Neuronal stem cell (in vitro differentiated cells): ENCODE measurements at regions not wholly inside any gene's neighbourhood (a gene's known extent, or its start where the extent isn't known, plus 50 kb on each side); places are given as distances from the start of the nearest gene placed in this dataset.
A peak's percentile ranks its signal among the peaks of the same experiment; 100 is the strongest.

Experiments used
- DNase-seq: peaks from one replicate; pipeline ENCODE4 v3.0.0-alpha.2; 2013; ENCODE audit warnings: low spot score
- H2AFZ ChIP-seq: one replicate; pipeline ENCODE4 v1.6.1; 2013; ENCODE audit warnings: mild to moderate bottlenecking, low read length, inconsistent platforms
- H2AK5ac ChIP-seq: 2 replicates; pipeline ENCODE4 v1.6.1; 2013; ENCODE audit warnings: low read depth, mild to moderate bottlenecking, inconsistent platforms, low read length, moderate library complexity, mixed read lengths
- H2BK120ac ChIP-seq: 2 replicates; pipeline ENCODE4 v1.6.1; 2013; ENCODE audit warnings: low read depth, mild to moderate bottlenecking, inconsistent platforms, low read length, moderate library complexity, mixed read lengths
- H2BK12ac ChIP-seq: one replicate; pipeline ENCODE4 v1.6.1; 2013; ENCODE audit warnings: low read length, inconsistent platforms
- H2BK15ac ChIP-seq: 2 replicates; pipeline ENCODE4 v1.6.1; 2013; ENCODE audit warnings: mild to moderate bottlenecking, low read length, inconsistent platforms, mixed read lengths
- H2BK5ac ChIP-seq: one replicate; pipeline ENCODE4 v1.6.1; 2013; ENCODE audit warnings: inconsistent platforms, mild to moderate bottlenecking, low read length, moderate library complexity
- H3K14ac ChIP-seq: one replicate; pipeline ENCODE4 v1.6.1; 2013; ENCODE audit warnings: low read length, inconsistent platforms
- H3K18ac ChIP-seq: 2 replicates; pipeline ENCODE4 v1.6.1; 2013; ENCODE audit warnings: low read length, inconsistent platforms
- H3K23ac ChIP-seq: 2 replicates; pipeline ENCODE4 v1.6.1; 2013; ENCODE audit warnings: low read depth, mild to moderate bottlenecking, mixed read lengths, low read length, inconsistent platforms; ENCODE audit not compliant: poor library complexity
- H3K27ac ChIP-seq: replicated peaks from 3 replicates; pipeline ENCODE4 v1.5.1; 2013; ENCODE audit warnings: low read length, inconsistent platforms
- H3K27me3 ChIP-seq, 3 experiments: 2 replicates each; pipeline ENCODE4 v1.6.1; 2013; ENCODE audit warnings: low read length in 3 of 3, mild to moderate bottlenecking in 2 of 3, inconsistent platforms in 1 of 3, low read depth in 1 of 3, mixed read lengths in 1 of 3, moderate library complexity in 1 of 3; ENCODE audit not compliant: control insufficient read depth in 3 of 3, insufficient read depth in 3 of 3
- H3K36me3 ChIP-seq, 2 donors: replicated peaks in 1 of 2; 2 replicates each; pipeline ENCODE4 v1.6.1; 2013; ENCODE audit warnings: low read length in 2 of 2; ENCODE audit not compliant: control insufficient read depth in 2 of 2, insufficient read depth in 2 of 2
- H3K4ac ChIP-seq: 2 replicates; pipeline ENCODE4 v1.6.1; 2013; ENCODE audit warnings: inconsistent platforms, mild to moderate bottlenecking, low read length, moderate library complexity
- H3K4me1 ChIP-seq, 2 donors: 1 replicate in 1 of 2; 2 replicates in 1 of 2; pipeline ENCODE4 v1.6.1; 2013; ENCODE audit warnings: low read length in 2 of 2, low read depth in 1 of 2; ENCODE audit not compliant: control insufficient read depth in 2 of 2, insufficient read depth in 1 of 2
- H3K4me2 ChIP-seq: one replicate; pipeline ENCODE4 v1.6.1; 2013; ENCODE audit warnings: mild to moderate bottlenecking, low read length, inconsistent platforms; ENCODE audit not compliant: insufficient read depth, poor library complexity, severe bottlenecking
- H3K4me3 ChIP-seq, 2 donors: 2 replicates each; pipeline ENCODE4 v1.5.1; 2013; ENCODE audit warnings: low read length in 2 of 2, mild to moderate bottlenecking in 2 of 2, inconsistent platforms in 1 of 2, moderate library complexity in 1 of 2
- H3K79me1 ChIP-seq: one replicate; pipeline ENCODE4 v1.6.1; 2013; ENCODE audit warnings: low read depth, mild to moderate bottlenecking, inconsistent platforms, low read length, moderate library complexity
- H3K9ac ChIP-seq: one replicate; pipeline ENCODE4 v1.6.1; 2013; ENCODE audit warnings: mild to moderate bottlenecking, low read depth, low read length, inconsistent platforms; ENCODE audit not compliant: poor library complexity
- H3K9me3 ChIP-seq, 2 donors: replicated peaks in 1 of 2; 2 replicates each; pipeline versions ENCODE3 to v1.6.1; 2013; ENCODE audit warnings: low read length in 2 of 2, mild to moderate bottlenecking in 2 of 2, inconsistent platforms in 1 of 2, low read depth in 1 of 2, mixed read lengths in 1 of 2, moderate library complexity in 1 of 2; ENCODE audit not compliant: control insufficient read depth in 2 of 2, insufficient read depth in 1 of 2
- H4K8ac ChIP-seq: one replicate; pipeline ENCODE4 v1.6.1; 2013; ENCODE audit warnings: low read depth, mild to moderate bottlenecking, inconsistent platforms, low read length, moderate library complexity
- H4K91ac ChIP-seq: one replicate; pipeline ENCODE4 v1.6.1; 2013; ENCODE audit warnings: low read length, low read depth, mild to moderate bottlenecking, inconsistent platforms; ENCODE audit not compliant: poor library complexity
- WGBS, 2 donors: extraction: QIAGEN DNeasy Blood & Tissue Kit; methylation state at CpG; one replicate each; pipeline ENCODE4 v1.1.7; 2013; ENCODE audit warnings: missing lambda C conversion rate in 2 of 2, mixed read lengths in 1 of 2; ENCODE audit not compliant: insufficient read length in 2 of 2, insufficient replicate concordance in 1 of 2; ENCODE audit errors: extremely low coverage in 2 of 2; 5-methylcytosine and 5-hydroxymethylcytosine counted together

DNA sequence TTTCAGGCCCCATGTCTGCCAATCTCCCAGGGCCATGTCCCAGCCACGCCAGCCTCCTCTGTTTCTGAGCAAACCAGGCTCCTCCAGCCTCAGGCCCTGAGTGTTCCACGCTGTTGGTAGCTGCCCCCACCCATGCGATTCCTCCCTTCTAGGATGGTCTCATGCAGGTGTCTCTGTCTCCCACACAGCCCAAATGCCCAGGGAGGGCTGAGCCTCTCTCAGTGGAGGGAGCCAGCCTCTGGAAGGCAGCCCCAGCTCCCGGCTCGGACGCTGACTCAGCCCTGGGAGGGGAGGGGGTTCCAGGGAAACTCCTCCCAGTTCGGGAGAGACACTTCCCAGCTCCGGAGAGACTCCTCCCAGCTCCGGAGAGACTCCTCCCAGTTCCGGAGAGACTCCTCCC, 122.9 kb upstream of the AFDN start:
- H3K27me3 ChIP-seq, result no peaks in the 10 kb centered on the region
- H3K4me2 ChIP-seq, result no peak overlapping the region
- H2BK15ac ChIP-seq, result no peak overlapping the region
- H3K18ac ChIP-seq, result peak overlapping the region; percentile 5
- H2BK12ac ChIP-seq, result no peak overlapping the region
- no peaks in the 10 kb centered on the region for H3K36me3 ChIP-seq
- peak overlapping the region; percentile 18 for H2AFZ ChIP-seq
- H4K91ac ChIP-seq, result no peak overlapping the region
- no peak overlapping the region for H3K23ac ChIP-seq
- no peak overlapping the region for H4K8ac ChIP-seq
- H2BK5ac ChIP-seq, result no peak overlapping the region
- H3K14ac ChIP-seq, result peak overlapping the region; percentile 10
- H3K4me1 ChIP-seq, result peaks cover 9 to 18% of the 10 kb centered on the region in 2 donors
- no peak overlapping the region for H3K4ac ChIP-seq
- H3K9ac ChIP-seq, result no peak overlapping the region
- no peak overlapping the region for H3K4me3 ChIP-seq
- WGBS, 2 donors, result no CpG with 5 or more reads among the region's 10 CpGs
- no peak overlapping the region for H3K27ac ChIP-seq
- no peak overlapping the region for H2BK120ac ChIP-seq
- DNase-seq, result no peak
- H2AK5ac ChIP-seq, result peak overlapping the region; percentile 33
- no peaks in the 10 kb centered on the region for H3K79me1 ChIP-seq
- peaks cover 0 to 1% of the 10 kb centered on the region in 2 donors for H3K9me3 ChIP-seq

DNA sequence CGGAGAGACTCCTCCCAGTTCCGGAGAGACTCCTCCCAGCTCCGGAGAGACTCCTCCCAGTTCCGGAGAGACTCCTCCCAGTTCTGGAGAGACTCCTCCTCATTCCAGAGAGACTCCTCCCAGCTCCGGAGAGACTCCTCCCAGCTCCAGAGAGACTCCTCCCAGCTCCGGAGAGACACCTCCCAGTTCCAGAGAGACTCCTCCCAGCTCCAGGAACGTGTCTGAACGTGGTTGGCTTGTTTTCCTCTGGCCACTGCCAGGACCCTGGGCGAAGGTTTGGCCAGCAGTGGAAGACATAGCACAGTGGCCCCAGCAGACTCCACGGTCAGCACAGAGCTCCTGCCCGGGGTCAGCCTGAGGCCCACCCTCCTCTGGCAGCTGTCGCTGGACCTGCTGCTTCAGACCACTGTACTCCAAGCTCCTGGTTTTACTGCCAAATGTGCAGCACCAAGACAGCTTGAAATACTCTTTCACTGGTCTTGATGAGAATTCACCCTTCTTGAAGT, 122.3 kb upstream of the AFDN start:
- Histone ChIP-seq H3K27me3 (no peaks in the 10 kb centered on the region), H3K14ac (no peak overlapping the region), H3K4me2 (no peak overlapping the region), H4K8ac (no peak overlapping the region), H3K4me3 (no peak overlapping the region), H3K27ac (no peak overlapping the region), H2AFZ (no peak overlapping the region), H2BK5ac (no peak overlapping the region), H2AK5ac (no peak overlapping the region), H3K4me1 (peaks cover 4 to 13% of the 10 kb centered on the region in 2 donors), H2BK15ac (no peak overlapping the region), H3K9ac (no peak overlapping the region), H3K4ac (no peak overlapping the region), H4K91ac (no peak overlapping the region), H2BK12ac (no peak overlapping the region), H3K79me1 (no peaks in the 10 kb centered on the region), H3K9me3 (peaks cover 0 to 1% of the 10 kb centered on the region in 2 donors), H3K23ac (no peak overlapping the region), H3K36me3 (no peaks in the 10 kb centered on the region), H3K18ac (peak overlapping the region; percentile 24), H2BK120ac (no peak overlapping the region)
- DNase-seq, result no peak
- WGBS, 2 donors, result no CpG with 5 or more reads among the region's 12 CpGs

DNA sequence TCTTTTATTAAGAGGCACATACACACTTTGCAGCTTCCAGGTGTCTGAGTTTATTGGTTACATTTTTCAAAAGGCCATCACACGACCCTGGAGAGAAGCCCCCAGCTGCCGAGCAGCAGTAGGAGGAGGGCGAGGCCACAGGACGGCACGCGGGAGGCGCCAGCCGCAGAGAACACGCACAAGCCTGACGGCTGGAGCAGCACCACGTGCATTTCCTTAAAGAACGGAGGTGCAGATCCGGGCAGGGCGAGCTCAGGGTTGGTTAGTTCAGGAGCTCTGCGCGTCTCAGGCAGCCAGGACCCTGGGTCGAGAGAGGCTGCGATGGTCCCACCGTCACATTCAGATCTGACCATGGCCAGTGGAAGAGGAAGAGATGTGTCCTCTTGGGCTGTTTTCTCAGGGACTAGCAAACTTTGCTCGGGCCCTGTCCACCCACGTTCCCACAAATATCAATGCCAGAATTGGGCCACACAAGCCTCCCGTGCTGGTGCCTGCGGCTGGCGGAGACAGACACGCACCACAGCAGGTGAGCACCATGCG, 121.4 kb upstream of the AFDN start:
- H3K18ac ChIP-seq, result peak overlapping the region; percentile 84
- H3K4ac ChIP-seq, result peak overlapping the region; percentile 71
- DNase-seq, result no peak
- no peak overlapping the region for H3K4me2 ChIP-seq
- peaks cover 2 to 10% of the 10 kb centered on the region in 2 donors for H3K4me1 ChIP-seq
- H2AFZ ChIP-seq, result no peak overlapping the region
- H2AK5ac ChIP-seq, result peak overlapping the region; percentile 88
- no peak overlapping the region for H3K23ac ChIP-seq
- no peaks in the 10 kb centered on the region for H3K27me3 ChIP-seq
- H2BK15ac ChIP-seq, result peak overlapping the region; percentile 97
- H2BK5ac ChIP-seq, result no peak overlapping the region
- no CpG with 5 or more reads among the region's 26 CpGs for WGBS, 2 donors
- H3K4me3 ChIP-seq, result peak overlapping the region in 1 of 2 donors; percentile 12
- no peak overlapping the region for H3K27ac ChIP-seq
- no peak overlapping the region for H3K9ac ChIP-seq
- H2BK12ac ChIP-seq, result peak overlapping the region; percentile 96
- no peaks in the 10 kb centered on the region for H3K36me3 ChIP-seq
- no peak overlapping the region for H4K91ac ChIP-seq
- no peak overlapping the region for H3K14ac ChIP-seq
- peak overlapping the region; percentile 56 for H2BK120ac ChIP-seq
- H3K9me3 ChIP-seq, result peaks cover 0 to 1% of the 10 kb centered on the region in 2 donors
- H3K79me1 ChIP-seq, result no peaks in the 10 kb centered on the region
- no peak overlapping the region for H4K8ac ChIP-seq

DNA sequence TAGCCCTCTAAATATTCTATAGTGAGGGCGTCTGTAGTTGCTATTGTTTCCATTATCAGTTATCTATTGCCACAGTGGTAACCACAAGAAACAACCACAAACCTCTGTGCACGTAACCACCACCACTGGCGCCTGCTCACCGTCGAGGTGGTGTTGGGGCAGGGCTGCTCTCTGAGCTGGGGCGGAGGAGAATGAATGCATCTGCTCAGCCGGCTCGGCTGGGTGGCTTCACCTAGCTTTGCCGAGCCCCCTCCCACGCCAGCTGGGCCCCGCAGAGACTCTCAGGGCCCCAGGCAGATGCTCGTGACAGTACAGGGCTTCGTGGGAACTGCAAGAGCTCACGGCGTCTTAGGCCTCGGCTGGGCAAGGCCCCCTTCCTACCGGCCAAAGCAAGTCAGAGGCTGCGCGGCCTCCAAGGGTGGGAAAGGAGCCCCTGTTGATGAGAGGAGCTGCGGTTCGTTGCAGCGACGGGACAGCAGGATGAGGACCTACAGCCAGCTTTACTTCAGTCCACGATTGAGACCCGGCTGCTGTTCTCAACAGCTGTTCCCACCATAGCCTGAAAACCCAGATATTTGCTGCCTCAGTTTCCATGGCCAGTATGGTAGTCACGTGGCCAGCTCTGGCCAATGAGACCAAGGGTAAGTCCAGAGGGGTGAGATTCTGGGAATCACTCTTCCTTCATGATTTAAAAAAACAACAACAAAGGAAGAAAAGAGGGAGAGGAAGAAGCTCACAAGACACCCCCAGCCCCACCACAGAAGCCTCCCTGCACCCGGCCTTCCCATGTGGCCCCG, 120.2 kb upstream of the AFDN start:
- Histone ChIP-seq H2BK12ac (no peak overlapping the region), H3K27ac (no peak overlapping the region), H2BK120ac (no peak overlapping the region), H3K23ac (no peak overlapping the region), H2AFZ (no peak overlapping the region), H3K4me1 (peaks cover 3 to 10% of the 10 kb centered on the region in 2 donors), H3K18ac (peak overlapping the region; percentile 91), H3K4me3 (no peak overlapping the region), H3K14ac (peak overlapping the region; percentile 10), H3K9me3 (peaks cover 0 to 1% of the 10 kb centered on the region in 2 donors), H3K9ac (no peak overlapping the region), H3K79me1 (no peaks in the 10 kb centered on the region), H2BK15ac (peak overlapping the region; percentile 60), H2AK5ac (peak overlapping the region; percentile 53), H2BK5ac (peak overlapping the region; percentile 89), H4K8ac (peak overlapping the region; percentile 87), H3K27me3 (no peaks in the 10 kb centered on the region), H3K36me3 (no peaks in the 10 kb centered on the region), H3K4me2 (no peak overlapping the region), H4K91ac (no peak overlapping the region), H3K4ac (no peak overlapping the region)
- DNase-seq, result no peak
- WGBS, 2 donors, result no CpG with 5 or more reads among the region's 28 CpGs
